T-cell (primary cell): ENCODE measurements at regions not wholly inside any gene's neighbourhood (a gene's known extent, or its start where the extent isn't known, plus 50 kb on each side); places are given as distances from the start of the nearest gene placed in this dataset.

Experiments
- ATAC-seq, 4 experiments: fragments of 200-7000 bp in 3 of 4; fragments of 150-1000 bp in 1 of 4; cut with Tn5 transposase; replicated peaks in 1 of 4; 1 replicate in 3 of 4; 2 replicates in 1 of 4; pipeline ENCODE4 v1.10.0; 2021; ENCODE audit warnings: moderate library complexity in 3 of 4, mild to moderate bottlenecking in 2 of 4, moderate number of reproducible peaks in 1 of 4
- CTCF ChIA-PET, 2 donors: fragments of 300-600 bp; sonication (Branson Sonifier 250); formaldehyde crosslinking; loops; one replicate each; lab custom pipeline; 2022; ENCODE audit warnings: antibody characterized with exemption in 2 of 2; lab: Charles Lee
- POLR2A ChIA-PET, 2 donors: fragments of 300-600 bp; sonication (Branson Sonifier 250); formaldehyde crosslinking; loops; one replicate each; lab custom pipeline; 2022; ENCODE audit warnings: antibody characterized with exemption in 2 of 2; lab: Charles Lee
- DNase-seq, 35 experiments: peaks; one replicate each; pipeline versions ENCODE4 v3.0.0 to v3.0.0-alpha.2; 2013 to 2023
- H3K27ac ChIP-seq: one replicate; pipeline ENCODE4 v1.5.1; 2013; ENCODE audit warnings: low read length
- H3K27me3 ChIP-seq, 2 experiments: replicated peaks in 1 of 2; 1 replicate in 1 of 2; 2 replicates in 1 of 2; pipeline versions ENCODE4 v1.6.1 to v1.7.0; 2013; ENCODE audit warnings: low read length in 1 of 2, mixed read lengths in 1 of 2; ENCODE audit not compliant: control insufficient read depth in 2 of 2, insufficient read depth in 2 of 2; ENCODE audit errors: extremely low read depth in 1 of 2
- H3K36me3 ChIP-seq, 2 donors: 1 replicate in 1 of 2; 2 replicates in 1 of 2; pipeline versions ENCODE4 v1.6.1 to v1.7.0; 2013; ENCODE audit warnings: low read length in 1 of 2; ENCODE audit not compliant: control insufficient read depth in 2 of 2, insufficient read depth in 1 of 2; ENCODE audit errors: extremely low read depth in 1 of 2
- H3K4me1 ChIP-seq, 2 experiments: 1 replicate in 1 of 2; 2 replicates in 1 of 2; pipeline versions ENCODE4 v1.6.1 to v1.7.0; 2013; ENCODE audit warnings: low read length in 2 of 2, mixed read lengths in 1 of 2; ENCODE audit not compliant: insufficient read depth in 2 of 2, control insufficient read depth in 1 of 2; ENCODE audit errors: extremely low read depth in 1 of 2
- H3K4me3 ChIP-seq, 2 donors: 1 replicate in 1 of 2; 2 replicates in 1 of 2; pipeline versions ENCODE4 v1.5.1 to v1.7.0; 2013; ENCODE audit warnings: mild to moderate bottlenecking in 2 of 2, low read length in 1 of 2, moderate library complexity in 1 of 2; ENCODE audit not compliant: control insufficient read depth in 1 of 2; ENCODE audit errors: extremely low read depth in 1 of 2
- H3K9me3 ChIP-seq: 2 replicates; pipeline ENCODE4 v1.7.0; 2013
- H3K27ac Mint-ChIP-seq, 2 donors: one replicate each; pipeline ENCODE4 v1.8.0; 2020 to 2021; ENCODE audit warnings: mild to moderate bottlenecking in 2 of 2, mixed read lengths in 2 of 2
- H3K27me3 Mint-ChIP-seq, 2 donors: one replicate each; pipeline ENCODE4 v1.8.0; 2021 to 2022; ENCODE audit warnings: mixed read lengths in 2 of 2
- H3K36me3 Mint-ChIP-seq: one replicate; pipeline ENCODE4 v1.8.0; 2021; ENCODE audit warnings: mixed read lengths
- H3K4me1 Mint-ChIP-seq, 3 donors: one replicate each; pipeline ENCODE4 v1.8.0; 2020 to 2022; ENCODE audit warnings: mixed read lengths in 3 of 3, mild to moderate bottlenecking in 1 of 3
- H3K4me3 Mint-ChIP-seq, 3 donors: one replicate each; pipeline ENCODE4 v1.8.0; 2020 to 2022; ENCODE audit warnings: mild to moderate bottlenecking in 3 of 3, mixed read lengths in 3 of 3, moderate library complexity in 3 of 3
- H3K9me3 Mint-ChIP-seq, 3 donors: one replicate each; pipeline ENCODE4 v1.8.0; 2020 to 2022; ENCODE audit warnings: mixed read lengths in 3 of 3
- WGBS: methylation state at CpG from one replicate; pipeline ENCODE4 v1.1.5; 2013; ENCODE audit warnings: missing lambda C conversion rate; ENCODE audit not compliant: insufficient coverage; 5-methylcytosine and 5-hydroxymethylcytosine counted together

- DNase-seq (no peak), ATAC-seq (no peak)
- H3K36me3 ChIP-seq = no peaks in the 10 kb centered on the region
- H3K27ac ChIP-seq = no peak overlapping the region
- no peak overlapping the region for H3K4me3 Mint-ChIP-seq
- peaks cover 26 to 27% of the 10 kb centered on the region in 2 donors for H3K27me3 Mint-ChIP-seq
- H3K27ac Mint-ChIP-seq = no peak overlapping the region
- H3K4me1 Mint-ChIP-seq = peaks cover under 1 to 7% (median 3%) of the 10 kb centered on the region in 3 donors
- no peaks in the 10 kb centered on the region for H3K36me3 Mint-ChIP-seq
- 85% methylated on average over 2 of the region's 3 CpGs for WGBS
- CTCF ChIA-PET = no interaction called here
- H3K4me1 ChIP-seq = peaks cover 0 to under 1% of the 10 kb centered on the region in 2 experiments
- POLR2A ChIA-PET = no interaction called here
- H3K9me3 ChIP-seq = no peaks in the 10 kb centered on the region
- no peak overlapping the region for H3K4me3 ChIP-seq
- peaks cover 0 to 12% of the 10 kb centered on the region in 2 experiments for H3K27me3 ChIP-seq
- H3K9me3 Mint-ChIP-seq = no peaks in the 10 kb centered on the region
These were observed 87.7 kb upstream of the BARX2 start for GRCh38 chr11:129287920-129288319.

- H3K9me3 ChIP-seq = no peaks in the 10 kb centered on the region
- POLR2A ChIA-PET = no interaction called here
- Mint-ChIP-seq H3K4me1 (peaks cover 3 to 11% (median 8%) of the 10 kb centered on the region in 3 donors), H3K9me3 (no peaks in the 10 kb centered on the region), H3K4me3 (no peak overlapping the region), H3K27ac (no peak overlapping the region), H3K27me3 (peaks cover 26 to 31% of the 10 kb centered on the region in 2 donors), H3K36me3 (no peaks in the 10 kb centered on the region)
- ATAC-seq = no peak
- H3K36me3 ChIP-seq = no peaks in the 10 kb centered on the region
- H3K4me3 ChIP-seq = no peak overlapping the region
- no peak for DNase-seq
- no peak overlapping the region for H3K27ac ChIP-seq
- peaks cover 0 to 2% of the 10 kb centered on the region in 2 experiments for H3K4me1 ChIP-seq
- H3K27me3 ChIP-seq = peaks cover 0 to 12% of the 10 kb centered on the region in 2 experiments
- CTCF ChIA-PET = no interaction called here
- 89% methylated on average over 3 of the region's 7 CpGs for WGBS
These were observed 88.8 kb upstream of the BARX2 start for GRCh38 chr11:129286813-129287212.

- Histone ChIP-seq H3K27ac (no peak overlapping the region), H3K9me3 (no peaks in the 10 kb centered on the region), H3K4me1 (peaks cover 0 to 5% of the 10 kb centered on the region in 2 experiments), H3K4me3 (no peak overlapping the region), H3K36me3 (no peaks in the 10 kb centered on the region), H3K27me3 (peaks cover 0 to 8% of the 10 kb centered on the region in 2 experiments)
- Mint-ChIP-seq H3K4me3 (no peak overlapping the region), H3K36me3 (no peaks in the 10 kb centered on the region), H3K27ac (no peak overlapping the region), H3K9me3 (no peaks in the 10 kb centered on the region), H3K4me1 (peaks cover 11 to 17% (median 15%) of the 10 kb centered on the region in 3 donors), H3K27me3 (peaks cover 18 to 30% of the 10 kb centered on the region in 2 donors)
- DNase-seq (no peak), ATAC-seq (no peak)
- CTCF ChIA-PET = no interaction called here
- POLR2A ChIA-PET = no interaction called here
- WGBS = no CpG with 5 or more reads among the region's 1 CpG
These were observed 90.3 kb upstream of the BARX2 start for GRCh38 chr11:129285402-129285786.

GRCh38 chr11:129283141-129283540, 91.0 kb upstream of the ARHGAP32 start:
- H3K9me3 Mint-ChIP-seq = no peaks in the 10 kb centered on the region
- no peak for DNase-seq
- H3K27me3 Mint-ChIP-seq = peaks cover 0 to 22% of the 10 kb centered on the region in 2 donors
- peaks cover 11% of the 10 kb centered on the region in 2 experiments for H3K4me1 ChIP-seq
- no peak for ATAC-seq
- no peaks in the 10 kb centered on the region for H3K9me3 ChIP-seq
- no peak overlapping the region for H3K4me3 Mint-ChIP-seq
- H3K27ac Mint-ChIP-seq = no peak overlapping the region
- ChIA-PET CTCF (no interaction called here), POLR2A (no interaction called here)
- H3K4me1 Mint-ChIP-seq = peaks cover 20 to 27% (median 25%) of the 10 kb centered on the region in 3 donors
- no peaks in the 10 kb centered on the region for H3K36me3 ChIP-seq
- no CpG with 5 or more reads among the region's 1 CpG for WGBS
- no peaks in the 10 kb centered on the region for H3K36me3 Mint-ChIP-seq
- H3K27me3 ChIP-seq = peaks cover 0 to 12% of the 10 kb centered on the region in 2 experiments
- no peak overlapping the region for H3K27ac ChIP-seq
- H3K4me3 ChIP-seq = no peak overlapping the region

- H3K4me1 ChIP-seq = peaks cover 13 to 15% of the 10 kb centered on the region in 2 experiments
- no peaks in the 10 kb centered on the region for H3K36me3 Mint-ChIP-seq
- no peak overlapping the region for H3K4me3 ChIP-seq
- H3K27ac ChIP-seq = no peak overlapping the region
- H3K4me3 Mint-ChIP-seq = no peak overlapping the region
- CTCF ChIA-PET = no interaction called here
- no peaks in the 10 kb centered on the region for H3K36me3 ChIP-seq
- peaks cover 0 to 24% of the 10 kb centered on the region in 2 donors for H3K27me3 Mint-ChIP-seq
- no peaks in the 10 kb centered on the region for H3K9me3 ChIP-seq
- peaks cover 25 to 32% (median 29%) of the 10 kb centered on the region in 3 donors for H3K4me1 Mint-ChIP-seq
- POLR2A ChIA-PET = no interaction called here
- 50% methylated on average over 2 of the region's 2 CpGs for WGBS
- ATAC-seq = no peak
- no peak for DNase-seq
- no peaks in the 10 kb centered on the region for H3K9me3 Mint-ChIP-seq
- no peak overlapping the region for H3K27ac Mint-ChIP-seq
- H3K27me3 ChIP-seq = peaks cover 0 to 10% of the 10 kb centered on the region in 2 experiments
These were observed 90.5 kb upstream of the ARHGAP32 start for GRCh38 chr11:129282634-129283033.

GRCh38 chr11:129281471-129282415, 89.6 kb upstream of the ARHGAP32 start:
- DNase-seq (no peak), ATAC-seq (no peak)
- Histone ChIP-seq H3K9me3 (no peaks in the 10 kb centered on the region), H3K27me3 (peaks cover 0 to 10% of the 10 kb centered on the region in 2 experiments), H3K4me3 (no peak overlapping the region), H3K27ac (no peak overlapping the region), H3K36me3 (no peaks in the 10 kb centered on the region), H3K4me1 (peaks cover 13 to 15% of the 10 kb centered on the region in 2 experiments)
- Mint-ChIP-seq H3K9me3 (no peaks in the 10 kb centered on the region), H3K27ac (no peak overlapping the region), H3K4me3 (peak overlapping the region in 1 of 3 donors; percentile 18), H3K36me3 (no peaks in the 10 kb centered on the region), H3K4me1 (peaks cover 28 to 41% (median 36%) of the 10 kb centered on the region in 3 donors), H3K27me3 (peaks cover 0 to 32% of the 10 kb centered on the region in 2 donors)
- WGBS = 94% methylated on average over 10 of the region's 11 CpGs
- POLR2A ChIA-PET = interaction anchor here in 1 of 2 donors (0.6 kb wide), 1 partner anchor 11 kb away, joined by 3 read pairs; no protein-coding TSS in a partner anchor
- CTCF ChIA-PET = interaction anchor here in 1 of 2 donors (0.6 kb wide), 1 partner anchor 707 kb away, joined by 3 read pairs; no protein-coding TSS in a partner anchor
